Activated CD4-positive, alpha-beta T cell treated with anti-CD3 and anti-CD28 coated beads for 36 hours (primary cell): ENCODE measurements at regions not wholly inside any gene's neighbourhood (a gene's known extent, or its start where the extent isn't known, plus 50 kb on each side); places are given as distances from the start of the nearest gene placed in this dataset.
"Not testable (repeated sequence)": the region's sequence is repeated elsewhere in the genome, so short reads cannot be mapped to it uniquely, and the experiment has no call there.

Experiments
- ATAC-seq: fragments of 200-7000 bp; cut with Tn5 transposase; one replicate; pipeline ENCODE4 v1.10.0; 2021; ENCODE audit warnings: mild to moderate bottlenecking, moderate library complexity
- CTCF ChIA-PET: fragments of 350-600 bp; sonication (Branson Sonifier 250); formaldehyde crosslinking; loops from one replicate; lab custom pipeline; 2021; ENCODE audit warnings: antibody characterized with exemption; lab: Charles Lee
- POLR2A ChIA-PET: fragments of 350-600 bp; sonication (Branson Sonifier 250); formaldehyde crosslinking; loops from one replicate; lab custom pipeline; 2021; ENCODE audit warnings: antibody characterized with exemption, inconsistent platforms; lab: Charles Lee
- DNase-seq: peaks from one replicate; pipeline ENCODE4 v3.0.0-alpha.2; 2020
- H3K27ac Mint-ChIP-seq: one replicate; pipeline ENCODE4 v1.8.0; 2021; ENCODE audit warnings: mixed read lengths
- H3K27me3 Mint-ChIP-seq: one replicate; pipeline ENCODE4 v1.8.0; 2021; ENCODE audit warnings: mixed read lengths
- H3K36me3 Mint-ChIP-seq: one replicate; pipeline ENCODE4 v1.8.0; 2021; ENCODE audit warnings: low read depth, mixed read lengths
- H3K4me1 Mint-ChIP-seq: one replicate; pipeline ENCODE4 v1.8.0; 2021; ENCODE audit warnings: mixed read lengths
- H3K4me3 Mint-ChIP-seq: one replicate; pipeline ENCODE4 v1.8.0; 2021; ENCODE audit warnings: mild to moderate bottlenecking, moderate library complexity, mixed read lengths
- H3K9me3 Mint-ChIP-seq: one replicate; pipeline ENCODE4 v1.8.0; 2021; ENCODE audit warnings: low read depth, mixed read lengths
- intact Hi-C, 2 experiments: fragments of 100-400 bp; cut with DNase I in 1 of 2; cut with micrococcal nuclease in 1 of 2; formaldehyde crosslinking; loops; one replicate each; pipeline versions ENCODE4 v1.14.2 to v1.15.1; 2022 to 2024; cut with DNase I, micrococcal nuclease

DNA sequence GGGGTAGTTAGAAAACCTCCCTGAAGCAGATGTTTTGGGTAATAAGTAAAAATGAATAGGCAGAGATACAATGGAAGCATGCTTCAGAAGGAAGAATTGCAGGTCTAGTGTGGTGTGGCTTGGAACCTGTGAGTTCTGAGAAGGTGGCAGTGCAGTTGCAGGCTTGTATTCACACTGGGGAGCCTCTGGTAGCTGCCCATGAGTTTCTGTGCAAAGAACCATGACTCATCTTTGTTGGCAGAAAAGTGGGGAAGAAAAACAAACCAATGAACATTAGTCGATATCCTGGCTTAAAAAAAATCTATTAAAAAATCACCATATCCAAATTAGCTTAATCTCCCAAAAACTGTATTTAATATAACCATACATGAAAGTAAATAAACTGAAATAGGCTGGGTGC lies 232.6 kb downstream of the FAT3 start:
- Mint-ChIP-seq H3K4me3 (no peak overlapping the region), H3K4me1 (no peaks in the 10 kb centered on the region), H3K9me3 (no peaks in the 10 kb centered on the region), H3K27me3 (no peaks in the 10 kb centered on the region), H3K27ac (no peak overlapping the region), H3K36me3 (no peaks in the 10 kb centered on the region)
- DNase-seq: no peak
- ChIA-PET CTCF (no interaction called here), POLR2A (no interaction called here)
- intact Hi-C loops: no loop called here
- no peak for ATAC-seq

DNA sequence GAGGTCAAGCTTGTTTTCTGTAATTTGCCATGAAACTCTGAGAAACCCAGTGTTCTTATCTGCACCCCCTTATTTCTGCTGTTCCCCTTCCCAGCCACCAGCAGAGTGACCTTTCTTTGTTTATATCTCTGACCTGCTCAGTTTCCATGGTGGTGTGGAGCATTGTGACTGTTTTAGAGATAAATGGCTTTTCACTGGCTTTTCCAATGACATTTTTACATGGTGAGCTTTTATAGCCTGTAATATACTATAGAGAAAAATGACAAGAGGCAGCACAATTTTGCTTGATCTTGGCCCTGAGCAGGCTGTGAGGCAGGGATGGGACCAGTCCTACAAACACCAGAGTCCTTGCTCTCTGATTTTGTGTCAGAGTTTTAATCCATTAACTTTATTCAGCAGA lies 233.9 kb downstream of the FAT3 start:
- no peak overlapping the region for H3K27ac Mint-ChIP-seq
- no peak overlapping the region for H3K4me3 Mint-ChIP-seq
- no peaks in the 10 kb centered on the region for H3K27me3 Mint-ChIP-seq
- POLR2A ChIA-PET: no interaction called here
- H3K9me3 Mint-ChIP-seq: no peaks in the 10 kb centered on the region
- intact Hi-C loops: no loop called here
- CTCF ChIA-PET: no interaction called here
- no peak for ATAC-seq
- no peaks in the 10 kb centered on the region for H3K4me1 Mint-ChIP-seq
- no peaks in the 10 kb centered on the region for H3K36me3 Mint-ChIP-seq
- DNase-seq: no peak

DNA sequence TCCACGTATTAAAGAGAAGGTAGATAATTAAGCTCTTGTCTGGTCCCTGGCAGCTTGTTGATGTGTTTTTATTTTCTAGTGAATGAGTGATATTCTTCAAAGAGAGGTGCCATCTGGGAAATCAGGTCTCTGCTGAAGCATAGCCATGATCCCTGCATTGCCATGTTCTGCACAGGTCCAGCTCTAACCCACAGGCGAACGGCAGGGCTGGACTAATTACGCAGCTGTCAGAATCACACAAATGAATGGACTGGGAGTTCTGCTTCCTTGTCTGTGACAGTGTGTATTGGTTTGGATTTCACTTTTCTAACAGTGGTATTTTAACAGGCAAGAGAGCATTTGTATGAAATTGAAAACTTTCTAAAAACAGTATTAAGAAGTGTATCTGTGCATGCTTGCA lies 235.6 kb downstream of the FAT3 start:
- intact Hi-C loops: no loop called here
- no peaks in the 10 kb centered on the region for H3K9me3 Mint-ChIP-seq
- no peak overlapping the region for H3K4me3 Mint-ChIP-seq
- H3K27me3 Mint-ChIP-seq: peaks cover 2% of the 10 kb centered on the region
- H3K4me1 Mint-ChIP-seq: no peaks in the 10 kb centered on the region
- ChIA-PET POLR2A (interaction anchor here (1.0 kb wide), 1 partner anchor 16 kb away, joined by 3 read pairs; no protein-coding TSS in a partner anchor), CTCF (no interaction called here)
- DNase-seq (no peak), ATAC-seq (no peak)
- no peak overlapping the region for H3K27ac Mint-ChIP-seq
- H3K36me3 Mint-ChIP-seq: no peaks in the 10 kb centered on the region

DNA sequence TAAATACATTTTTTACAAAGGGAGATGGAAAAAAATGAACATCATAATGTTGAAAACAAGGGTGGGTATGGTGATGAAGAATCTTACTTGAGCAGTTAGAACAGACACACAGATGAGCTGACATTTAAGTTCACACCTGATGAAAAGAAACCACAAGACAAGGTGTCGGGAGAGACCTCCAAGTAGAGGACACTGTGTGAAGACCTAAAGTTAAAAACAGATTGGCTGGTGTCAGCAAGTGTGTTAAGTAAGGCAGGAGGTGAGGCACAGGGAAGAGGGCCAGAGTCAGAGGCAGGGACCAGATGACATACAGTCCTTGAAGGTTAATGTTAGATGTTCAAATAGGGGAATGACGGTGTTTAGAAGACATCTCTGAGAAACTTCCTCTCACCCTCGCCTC lies 236.8 kb downstream of the FAT3 start:
- H3K36me3 Mint-ChIP-seq: no peaks in the 10 kb centered on the region
- ATAC-seq: no peak
- no peak for DNase-seq
- CTCF ChIA-PET: no interaction called here
- intact Hi-C loops: no loop called here
- H3K9me3 Mint-ChIP-seq: no peaks in the 10 kb centered on the region
- H3K27ac Mint-ChIP-seq: no peak overlapping the region
- POLR2A ChIA-PET: no interaction called here
- peaks cover 2% of the 10 kb centered on the region for H3K27me3 Mint-ChIP-seq
- H3K4me1 Mint-ChIP-seq: no peaks in the 10 kb centered on the region
- no peak overlapping the region for H3K4me3 Mint-ChIP-seq

DNA sequence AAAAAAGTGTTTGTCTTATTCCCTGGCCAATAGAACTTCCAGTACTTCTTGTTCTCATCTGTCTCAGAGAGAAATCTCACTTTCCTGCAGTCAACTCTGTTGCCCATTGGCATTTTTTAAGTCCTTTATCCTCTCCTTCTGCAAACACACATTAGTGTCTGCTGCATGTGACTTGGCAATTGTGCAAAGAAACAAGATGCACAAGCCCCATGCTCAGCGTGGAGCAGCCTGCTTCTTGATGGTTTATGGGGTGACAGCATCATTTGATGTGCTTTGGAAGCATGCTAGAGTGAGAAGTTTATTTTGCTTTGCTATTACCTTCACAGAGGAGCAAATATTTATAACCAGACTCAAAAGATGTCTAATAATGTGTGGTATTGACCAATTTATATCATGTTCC lies 238.2 kb downstream of the FAT3 start:
- ChIA-PET POLR2A (no interaction called here), CTCF (no interaction called here)
- Mint-ChIP-seq H3K4me1 (no peaks in the 10 kb centered on the region), H3K36me3 (no peaks in the 10 kb centered on the region), H3K27ac (no peak overlapping the region), H3K9me3 (no peaks in the 10 kb centered on the region), H3K27me3 (peaks cover 2% of the 10 kb centered on the region), H3K4me3 (no peak overlapping the region)
- DNase-seq (no peak), ATAC-seq (no peak)
- intact Hi-C loops: no loop called here

DNA sequence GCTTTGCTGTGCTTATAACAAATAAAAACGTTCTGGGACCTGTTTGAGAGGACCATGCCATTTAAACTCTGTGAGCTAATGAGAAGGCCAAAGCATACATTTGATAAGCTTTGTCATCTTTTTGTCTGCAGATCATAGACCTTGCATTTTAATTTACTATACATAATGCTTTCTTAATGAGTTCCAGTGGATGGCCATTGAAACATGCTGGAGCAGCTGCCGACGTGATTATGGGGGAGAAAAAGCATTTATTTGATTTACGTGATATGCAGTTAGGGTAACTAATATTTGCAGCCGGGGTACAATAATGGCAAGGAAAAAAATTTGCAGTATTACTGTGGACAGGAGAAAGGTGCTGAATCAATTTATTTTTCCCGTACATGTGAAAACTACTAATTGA lies 240.2 kb downstream of the FAT3 start:
- intact Hi-C loops: no loop called here
- DNase-seq (no peak), ATAC-seq (no peak)
- CTCF ChIA-PET: interaction anchor here (0.6 kb wide), 1 partner anchor 313 kb away, joined by 5 read pairs; no protein-coding TSS in a partner anchor
- Mint-ChIP-seq H3K27me3 (peaks cover 2% of the 10 kb centered on the region), H3K4me3 (no peak overlapping the region), H3K36me3 (no peaks in the 10 kb centered on the region), H3K27ac (no peak overlapping the region), H3K9me3 (no peaks in the 10 kb centered on the region), H3K4me1 (no peaks in the 10 kb centered on the region)
- POLR2A ChIA-PET: no interaction called here

DNA sequence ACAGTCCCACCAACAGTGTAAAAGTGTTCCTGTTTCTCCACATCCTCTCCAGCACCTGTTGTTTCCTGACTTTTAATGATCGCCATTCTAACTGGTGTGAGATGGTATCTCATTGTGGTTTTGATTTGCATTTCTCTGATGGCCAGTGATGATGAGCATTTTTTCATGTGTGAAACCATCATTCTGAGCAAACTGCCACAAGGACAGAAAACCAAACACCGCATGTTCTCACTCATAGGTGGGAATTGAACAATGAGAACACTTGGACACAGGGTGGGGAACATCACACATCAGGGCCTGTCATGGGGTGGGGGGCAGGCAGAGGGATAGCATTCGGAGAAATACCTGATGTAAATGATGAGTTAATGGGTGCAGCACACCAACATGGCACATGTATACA lies 240.8 kb downstream of the FAT3 start:
- H3K36me3 Mint-ChIP-seq, intact Hi-C loops, DNase-seq, H3K27me3 Mint-ChIP-seq, POLR2A ChIA-PET, H3K27ac Mint-ChIP-seq, CTCF ChIA-PET, H3K4me3 Mint-ChIP-seq, H3K4me1 Mint-ChIP-seq, H3K9me3 Mint-ChIP-seq, ATAC-seq: not testable (repeated sequence)

DNA sequence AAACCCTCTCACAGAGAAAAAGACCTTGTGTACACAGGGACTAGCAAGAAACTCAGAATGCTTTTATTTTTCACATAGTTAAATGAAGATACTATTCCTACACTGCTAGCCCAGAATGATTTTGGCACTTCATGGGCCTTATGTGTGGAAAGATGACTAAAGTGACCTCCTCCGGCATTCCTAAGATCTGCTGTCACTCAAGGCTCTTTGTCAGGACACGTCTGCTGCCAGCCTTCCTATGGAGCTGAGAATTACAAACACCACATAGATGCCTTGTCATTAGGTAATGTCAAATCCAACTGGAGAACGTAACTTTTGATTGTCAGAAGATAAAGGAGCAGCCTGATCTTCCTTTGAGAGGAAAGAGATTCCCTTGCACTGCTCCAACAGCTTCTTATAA lies 249.1 kb downstream of the FAT3 start:
- ChIA-PET CTCF (no interaction called here), POLR2A (no interaction called here)
- H3K27ac Mint-ChIP-seq: no peak overlapping the region
- no peak for DNase-seq
- no peak for ATAC-seq
- no peaks in the 10 kb centered on the region for H3K27me3 Mint-ChIP-seq
- intact Hi-C loops: no loop called here
- no peaks in the 10 kb centered on the region for H3K4me1 Mint-ChIP-seq
- no peaks in the 10 kb centered on the region for H3K36me3 Mint-ChIP-seq
- no peaks in the 10 kb centered on the region for H3K9me3 Mint-ChIP-seq
- H3K4me3 Mint-ChIP-seq: no peak overlapping the region

DNA sequence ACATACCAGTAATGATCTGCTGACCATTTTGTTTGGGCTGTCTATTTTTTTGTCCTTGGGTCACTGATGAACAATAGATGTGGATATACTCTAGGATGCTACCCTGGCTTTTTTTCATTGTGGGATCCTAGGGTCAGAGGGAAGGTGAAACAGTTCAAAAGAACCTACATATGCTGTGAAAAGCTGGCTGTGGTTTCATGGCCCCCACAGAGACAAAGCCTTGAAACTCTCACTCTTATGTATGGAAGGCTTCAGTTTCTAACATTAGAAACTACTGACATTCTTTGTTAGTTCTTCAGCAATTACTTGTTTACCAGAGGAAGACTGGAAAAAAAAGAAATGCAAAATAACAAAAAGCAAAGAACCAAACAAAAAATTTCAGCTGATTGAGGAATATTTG lies 250.7 kb downstream of the FAT3 start:
- Mint-ChIP-seq H3K27me3 (no peaks in the 10 kb centered on the region), H3K27ac (no peak overlapping the region), H3K4me3 (no peak overlapping the region), H3K36me3 (no peaks in the 10 kb centered on the region), H3K9me3 (no peaks in the 10 kb centered on the region), H3K4me1 (no peaks in the 10 kb centered on the region)
- ATAC-seq: no peak
- ChIA-PET POLR2A (no interaction called here), CTCF (no interaction called here)
- DNase-seq: no peak
- intact Hi-C loops: no loop called here

DNA sequence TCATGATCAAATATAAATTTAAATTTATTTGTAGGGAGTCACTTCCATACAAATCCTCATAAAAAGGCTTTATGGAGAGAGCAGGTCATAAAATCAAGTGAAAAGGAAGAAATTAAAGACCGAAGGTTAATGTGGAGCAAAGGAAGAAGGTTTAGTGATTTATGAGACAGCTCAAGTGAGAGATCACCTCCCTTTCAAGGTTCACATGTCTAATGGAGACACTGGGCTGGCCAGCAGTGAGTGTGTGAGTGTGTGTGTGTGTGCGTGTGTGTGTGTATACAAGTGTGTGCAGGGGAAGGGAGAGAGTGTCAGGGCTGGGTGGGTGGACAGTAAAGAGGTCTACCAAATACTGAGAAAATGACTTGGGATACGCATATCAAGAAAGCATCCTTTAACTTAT lies 251.2 kb downstream of the FAT3 start:
- Mint-ChIP-seq H3K36me3 (no peaks in the 10 kb centered on the region), H3K4me1 (no peaks in the 10 kb centered on the region), H3K9me3 (no peaks in the 10 kb centered on the region), H3K27ac (no peak overlapping the region), H3K4me3 (no peak overlapping the region), H3K27me3 (no peaks in the 10 kb centered on the region)
- no peak for ATAC-seq
- DNase-seq: no peak
- intact Hi-C loops: no loop called here
- ChIA-PET POLR2A (no interaction called here), CTCF (no interaction called here)

DNA sequence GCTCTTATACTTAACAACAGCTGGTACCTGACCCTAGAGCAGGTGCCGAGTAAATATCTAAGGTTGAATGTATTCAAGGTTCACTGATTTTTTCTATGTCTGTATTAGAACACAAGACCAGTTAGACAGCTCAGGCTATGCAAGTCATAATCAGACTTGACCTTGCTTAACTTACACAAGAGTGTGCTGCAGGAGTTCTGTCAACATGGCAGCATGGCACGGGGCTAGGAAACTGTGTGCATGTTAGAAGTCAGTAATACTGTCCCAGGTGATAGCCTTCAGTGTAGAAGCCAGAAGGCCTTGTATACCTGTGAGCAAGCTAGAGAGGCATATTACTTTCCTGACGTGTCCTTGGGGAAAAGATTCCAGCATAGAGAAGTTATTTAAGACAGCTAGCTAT lies 253.1 kb downstream of the FAT3 start:
- intact Hi-C loops: no loop called here
- H3K4me1 Mint-ChIP-seq: no peaks in the 10 kb centered on the region
- H3K27ac Mint-ChIP-seq: no peak overlapping the region
- DNase-seq (no peak), ATAC-seq (no peak)
- ChIA-PET CTCF (no interaction called here), POLR2A (no interaction called here)
- no peaks in the 10 kb centered on the region for H3K36me3 Mint-ChIP-seq
- no peaks in the 10 kb centered on the region for H3K9me3 Mint-ChIP-seq
- H3K27me3 Mint-ChIP-seq: no peaks in the 10 kb centered on the region
- no peak overlapping the region for H3K4me3 Mint-ChIP-seq

DNA sequence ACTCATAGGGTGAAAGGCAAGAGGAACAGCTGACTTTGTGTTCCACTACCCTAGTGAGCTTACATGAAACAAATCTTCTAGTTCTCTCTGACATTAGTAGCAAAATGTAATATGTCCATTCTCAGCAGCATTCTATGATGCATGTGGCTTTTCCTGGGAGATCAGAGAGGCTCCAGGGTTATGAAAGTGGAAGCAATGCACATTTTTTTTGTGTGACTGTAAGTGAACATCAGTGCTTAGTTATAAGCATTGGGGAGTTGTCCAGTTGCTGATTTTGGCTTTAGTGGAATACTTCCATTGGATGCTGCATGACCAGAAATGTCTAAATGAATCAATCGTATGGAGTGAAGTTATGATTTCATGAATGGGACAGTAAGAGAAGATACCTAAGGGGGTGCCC lies 255.9 kb downstream of the FAT3 start:
- Mint-ChIP-seq H3K4me3 (no peak overlapping the region), H3K27ac (no peak overlapping the region), H3K27me3 (no peaks in the 10 kb centered on the region), H3K9me3 (no peaks in the 10 kb centered on the region), H3K36me3 (no peaks in the 10 kb centered on the region), H3K4me1 (no peaks in the 10 kb centered on the region)
- CTCF ChIA-PET: no interaction called here
- intact Hi-C loops: no loop called here
- DNase-seq (no peak), ATAC-seq (no peak)
- POLR2A ChIA-PET: no interaction called here

DNA sequence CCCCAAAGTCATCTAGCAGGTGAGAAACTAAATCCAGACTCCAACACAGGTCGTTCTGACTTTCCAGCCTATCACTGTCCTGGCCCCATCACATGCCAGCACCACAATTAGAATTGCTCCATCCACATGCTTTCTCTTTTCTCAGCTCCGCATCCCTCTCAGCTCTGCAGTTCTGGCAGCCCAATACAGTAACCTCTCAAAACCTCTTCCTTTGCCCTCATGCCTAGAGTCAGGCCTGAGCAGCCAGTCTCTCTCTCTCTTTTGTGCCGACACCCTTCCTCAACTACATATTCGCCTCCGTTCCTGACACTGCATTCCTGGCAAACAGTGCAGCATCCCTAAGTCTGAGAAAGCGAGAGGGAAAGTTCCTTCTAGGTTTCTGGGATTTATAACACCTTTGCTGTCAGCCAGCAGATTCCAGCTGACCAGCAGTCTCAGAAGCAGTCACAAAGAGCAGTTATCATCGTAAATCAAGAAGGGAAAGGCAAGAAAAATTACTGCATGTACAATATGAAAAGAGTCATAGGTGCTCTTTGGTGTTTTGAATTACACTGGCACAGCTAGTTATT lies 258.0 kb downstream of the FAT3 start:
- no peaks in the 10 kb centered on the region for H3K4me1 Mint-ChIP-seq
- CTCF ChIA-PET: no interaction called here
- H3K27ac Mint-ChIP-seq: no peak overlapping the region
- intact Hi-C loops: no loop called here
- H3K9me3 Mint-ChIP-seq: no peaks in the 10 kb centered on the region
- POLR2A ChIA-PET: no interaction called here
- DNase-seq (no peak), ATAC-seq (no peak)
- no peaks in the 10 kb centered on the region for H3K27me3 Mint-ChIP-seq
- H3K4me3 Mint-ChIP-seq: no peak overlapping the region
- H3K36me3 Mint-ChIP-seq: no peaks in the 10 kb centered on the region
